ENCODE measurements at regions not wholly inside any gene's neighbourhood (a gene's known extent, or its start where the extent isn't known, plus 50 kb on each side); places are given as distances from the start of the nearest gene placed in this dataset.

GRCh38 chr2:204051984-204052556 lies 115.5 kb downstream of the ICOS start:
- no peaks in the 10 kb centered on the region for H3K4me1 ChIP-seq (ENCODE audit: insufficient read depth, poor library complexity, severe bottlenecking)
- ATAC-seq (ENCODE audit: low read depth) (no peak), DNase-seq (ENCODE audit: low spot score) (no peak)
- peaks cover 5% of the 10 kb centered on the region for H3K27me3 ChIP-seq (ENCODE audit: insufficient read depth, poor library complexity, severe bottlenecking)
- no peak overlapping the region for H3K27ac ChIP-seq (ENCODE audit: poor library complexity, severe bottlenecking)
- no peaks in the 10 kb centered on the region for H3K36me3 ChIP-seq (ENCODE audit: low read depth)
- no peak for TF ChIP-seq CTCF (IDR thresholded peaks at IDR 0.05; ENCODE audit: poor library complexity, severe bottlenecking)
- H3K4me3 ChIP-seq (ENCODE audit: severe bottlenecking) = no peak overlapping the region
- no peaks in the 10 kb centered on the region for H3K9me3 ChIP-seq (ENCODE audit: severe bottlenecking)

- Histone ChIP-seq H3K27me3 (ENCODE audit: insufficient read depth, poor library complexity, severe bottlenecking) (no peaks in the 10 kb centered on the region), H3K36me3 (ENCODE audit: low read depth) (no peaks in the 10 kb centered on the region), H3K9me3 (ENCODE audit: severe bottlenecking) (no peaks in the 10 kb centered on the region), H3K4me3 (ENCODE audit: severe bottlenecking) (no peak overlapping the region), H3K4me1 (ENCODE audit: insufficient read depth, poor library complexity, severe bottlenecking) (no peaks in the 10 kb centered on the region), H3K27ac (ENCODE audit: poor library complexity, severe bottlenecking) (no peak overlapping the region)
- ATAC-seq (ENCODE audit: low read depth) (no peak), DNase-seq (ENCODE audit: low spot score) (no peak)
- no peak for TF ChIP-seq CTCF (IDR thresholded peaks at IDR 0.05; ENCODE audit: poor library complexity, severe bottlenecking)
Observed at GRCh38 chr2:204059016-204059415, 122.5 kb downstream of the ICOS start.

GRCh38 chr2:204060841-204061240 lies 124.3 kb downstream of the ICOS start:
- no peaks in the 10 kb centered on the region for H3K36me3 ChIP-seq (ENCODE audit: low read depth)
- H3K4me3 ChIP-seq (ENCODE audit: severe bottlenecking) = no peak overlapping the region
- no peaks in the 10 kb centered on the region for H3K27me3 ChIP-seq (ENCODE audit: insufficient read depth, poor library complexity, severe bottlenecking)
- no peak for DNase-seq (ENCODE audit: low spot score)
- H3K4me1 ChIP-seq (ENCODE audit: insufficient read depth, poor library complexity, severe bottlenecking) = no peaks in the 10 kb centered on the region
- no peak for TF ChIP-seq CTCF (IDR thresholded peaks at IDR 0.05; ENCODE audit: poor library complexity, severe bottlenecking)
- no peak for ATAC-seq (ENCODE audit: low read depth)
- H3K9me3 ChIP-seq (ENCODE audit: severe bottlenecking) = no peaks in the 10 kb centered on the region
- no peak overlapping the region for H3K27ac ChIP-seq (ENCODE audit: poor library complexity, severe bottlenecking)

- no peak for TF ChIP-seq CTCF (IDR thresholded peaks at IDR 0.05; ENCODE audit: poor library complexity, severe bottlenecking)
- Histone ChIP-seq H3K4me3 (ENCODE audit: severe bottlenecking) (no peak overlapping the region), H3K9me3 (ENCODE audit: severe bottlenecking) (no peaks in the 10 kb centered on the region), H3K36me3 (ENCODE audit: low read depth) (no peaks in the 10 kb centered on the region), H3K4me1 (ENCODE audit: insufficient read depth, poor library complexity, severe bottlenecking) (no peaks in the 10 kb centered on the region), H3K27ac (ENCODE audit: poor library complexity, severe bottlenecking) (no peak overlapping the region), H3K27me3 (ENCODE audit: insufficient read depth, poor library complexity, severe bottlenecking) (no peaks in the 10 kb centered on the region)
- ATAC-seq (ENCODE audit: low read depth) = no peak
- DNase-seq (ENCODE audit: low spot score) = no peak
Observed at GRCh38 chr2:204061241-204061640, 124.7 kb downstream of the ICOS start.

- Histone ChIP-seq H3K9me3 (ENCODE audit: severe bottlenecking) (no peaks in the 10 kb centered on the region), H3K4me3 (ENCODE audit: severe bottlenecking) (no peak overlapping the region), H3K27me3 (ENCODE audit: insufficient read depth, poor library complexity, severe bottlenecking) (no peaks in the 10 kb centered on the region), H3K36me3 (ENCODE audit: low read depth) (no peaks in the 10 kb centered on the region), H3K27ac (ENCODE audit: poor library complexity, severe bottlenecking) (no peak overlapping the region), H3K4me1 (ENCODE audit: insufficient read depth, poor library complexity, severe bottlenecking) (no peaks in the 10 kb centered on the region)
- DNase-seq (ENCODE audit: low spot score) = no peak
- TF ChIP-seq CTCF (IDR thresholded peaks at IDR 0.05; ENCODE audit: poor library complexity, severe bottlenecking) = no peak
- ATAC-seq (ENCODE audit: low read depth) = no peak
Observed at GRCh38 chr2:204064119-204064518, 127.6 kb downstream of the ICOS start.

All from RWPE2 (cell line).